ENCODE measurements at regions not wholly inside any gene's neighbourhood (a gene's known extent, or its start where the extent isn't known, plus 50 kb on each side); places are given as distances from the start of the nearest gene placed in this dataset.

GRCh38 chr12:97211416-97211930, 251.1 kb upstream of the RMST start:
- in situ Hi-C loops (cut with HindIII; ENCODE audit: low pct_unique_long_range_greater_than_20kb, low sequenced_read_pairs) (no loop called here), intact Hi-C loops (cut with micrococcal nuclease; ENCODE audit: unreplicated experiment) (no loop called here)
- CTCF ChIA-PET, result no interaction called here
- no TSS peak for BruUV-seq (replicated peaks)
- Histone ChIP-seq H3K4me1 (ENCODE audit: control insufficient read depth, insufficient read depth, low read length) (no peaks in the 10 kb centered on the region), H3K9me3 (ENCODE audit: control insufficient read depth, insufficient read depth, low read depth, low read length) (no peaks in the 10 kb centered on the region), H3K27ac (ENCODE audit: low read length) (no peak overlapping the region), H3K27me3 (ENCODE audit: control insufficient read depth, insufficient read depth, low read length) (no peaks in the 10 kb centered on the region), H3K36me3 (ENCODE audit: control insufficient read depth, insufficient read depth, low read length) (no peaks in the 10 kb centered on the region), H3K4me3 (ENCODE audit: low read depth in 2 of 2, low read length in 2 of 2) (no peak overlapping the region)
- TF ChIP-seq SIN3A (IDR thresholded peaks at IDR 0.05; ENCODE audit: borderline replicate concordance, insufficient read depth, low read depth, low read length), result no peak
- TF ChIP-seq POLR2AphosphoS5 (IDR thresholded peaks at IDR 0.05; ENCODE audit: low read depth, low read length), result no peak
- ATAC-seq (no peak), DNase-seq (ENCODE audit: low read depth, low spot score) (no peak)
- POLR2A ChIA-PET, result no interaction called here

GRCh38 chr12:97216848-97217247, 245.8 kb upstream of the RMST start:
- no TSS peak for BruUV-seq (replicated peaks)
- CTCF ChIA-PET, result no interaction called here

DNA sequence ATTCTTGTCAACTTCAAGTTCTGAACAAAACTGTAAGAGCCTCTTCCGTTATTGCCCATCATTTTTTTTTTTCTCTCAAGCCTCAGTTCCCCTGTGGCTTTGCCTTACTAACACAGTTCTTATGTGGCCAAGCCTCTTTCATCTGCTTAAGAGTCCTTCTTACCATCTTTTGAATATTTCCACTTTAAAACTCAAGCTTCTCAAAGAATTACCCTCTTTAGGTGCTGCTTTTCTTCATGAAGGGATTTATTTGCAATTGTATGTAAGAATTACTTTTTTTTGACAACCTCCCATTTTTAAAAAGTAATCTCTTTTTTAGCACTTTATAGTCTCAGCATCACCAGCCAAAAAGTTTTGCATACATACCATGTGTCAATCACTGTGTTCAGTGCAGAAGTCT, 240.2 kb upstream of the RMST start:
- in situ Hi-C loops (cut with HindIII; ENCODE audit: low pct_unique_long_range_greater_than_20kb, low sequenced_read_pairs) (no loop called here), intact Hi-C loops (cut with micrococcal nuclease; ENCODE audit: unreplicated experiment) (no loop called here)
- TF ChIP-seq POLR2AphosphoS5 (IDR thresholded peaks at IDR 0.05; ENCODE audit: low read depth, low read length) (no peak), TCF7L2 (IDR thresholded peaks at IDR 0.05; ENCODE audit: low read depth, low read length) (no peak), REST (IDR thresholded peaks at IDR 0.05; ENCODE audit: insufficient read depth in 1 of 2, low read depth in 2 of 2, low read length in 1 of 2) (no peak)
- Histone ChIP-seq H3K4me3 (ENCODE audit: low read depth in 2 of 2, low read length in 2 of 2) (no peak overlapping the region), H3K27ac (ENCODE audit: low read length) (no peak overlapping the region), H3K27me3 (ENCODE audit: control insufficient read depth, insufficient read depth, low read length) (no peaks in the 10 kb centered on the region), H3K9me3 (ENCODE audit: control insufficient read depth, insufficient read depth, low read depth, low read length) (no peaks in the 10 kb centered on the region), H3K4me1 (ENCODE audit: control insufficient read depth, insufficient read depth, low read length) (no peaks in the 10 kb centered on the region), H3K36me3 (ENCODE audit: control insufficient read depth, insufficient read depth, low read length) (no peaks in the 10 kb centered on the region)
- POLR2A ChIA-PET, result no interaction called here
- ATAC-seq (no peak), DNase-seq (ENCODE audit: low read depth, low spot score) (no peak)
- CTCF ChIA-PET, result no interaction called here
- no TSS peak for BruUV-seq (replicated peaks)

More at GRCh38 chr12:97216848-97217247, 245.8 kb upstream of the RMST start:
- no peak overlapping the region for H3K4me3 ChIP-seq (ENCODE audit: low read depth in 2 of 2, low read length in 2 of 2)
- no peaks in the 10 kb centered on the region for H3K36me3 ChIP-seq (ENCODE audit: control insufficient read depth, insufficient read depth, low read length)
- POLR2A ChIA-PET, result no interaction called here
- ATAC-seq (no peak), DNase-seq (ENCODE audit: low read depth, low spot score) (no peak)
- in situ Hi-C loops (cut with HindIII; ENCODE audit: low pct_unique_long_range_greater_than_20kb, low sequenced_read_pairs) (no loop called here), intact Hi-C loops (cut with micrococcal nuclease; ENCODE audit: unreplicated experiment) (no loop called here)
- no peaks in the 10 kb centered on the region for H3K4me1 ChIP-seq (ENCODE audit: control insufficient read depth, insufficient read depth, low read length)
- TF ChIP-seq TCF7L2 (IDR thresholded peaks at IDR 0.05; ENCODE audit: low read depth, low read length) (no peak), REST (IDR thresholded peaks at IDR 0.05; ENCODE audit: insufficient read depth in 1 of 2, low read depth in 2 of 2, low read length in 1 of 2) (no peak), POLR2AphosphoS5 (IDR thresholded peaks at IDR 0.05; ENCODE audit: low read depth, low read length) (no peak), SIN3A (IDR thresholded peaks at IDR 0.05; ENCODE audit: borderline replicate concordance, insufficient read depth, low read depth, low read length) (no peak)
- H3K27me3 ChIP-seq (ENCODE audit: control insufficient read depth, insufficient read depth, low read length), result no peaks in the 10 kb centered on the region
- H3K9me3 ChIP-seq (ENCODE audit: control insufficient read depth, insufficient read depth, low read depth, low read length), result no peaks in the 10 kb centered on the region
- H3K27ac ChIP-seq (ENCODE audit: low read length), result no peak overlapping the region

Data from Panc1 (cell line).